B cell (primary cell): ENCODE measurements at regions not wholly inside any gene's neighbourhood (a gene's known extent, or its start where the extent isn't known, plus 50 kb on each side); places are given as distances from the start of the nearest gene placed in this dataset.

Source experiments
- CTCF ChIP-seq: fragments of 200-600 bp; IDR thresholded peaks from one replicate; pipeline ENCODE4 v1.8.0; 2022; ENCODE audit warnings: antibody characterized with exemption, mild to moderate bottlenecking
- EZH2 ChIP-seq: IDR thresholded peaks from 2 replicates; pipeline ENCODE4 v1.6.1; 2012; ENCODE audit warnings: borderline replicate concordance, low read depth, mild to moderate bottlenecking, moderate library complexity, low read length; ENCODE audit not compliant: insufficient read depth, poor library complexity, severe bottlenecking

DNA sequence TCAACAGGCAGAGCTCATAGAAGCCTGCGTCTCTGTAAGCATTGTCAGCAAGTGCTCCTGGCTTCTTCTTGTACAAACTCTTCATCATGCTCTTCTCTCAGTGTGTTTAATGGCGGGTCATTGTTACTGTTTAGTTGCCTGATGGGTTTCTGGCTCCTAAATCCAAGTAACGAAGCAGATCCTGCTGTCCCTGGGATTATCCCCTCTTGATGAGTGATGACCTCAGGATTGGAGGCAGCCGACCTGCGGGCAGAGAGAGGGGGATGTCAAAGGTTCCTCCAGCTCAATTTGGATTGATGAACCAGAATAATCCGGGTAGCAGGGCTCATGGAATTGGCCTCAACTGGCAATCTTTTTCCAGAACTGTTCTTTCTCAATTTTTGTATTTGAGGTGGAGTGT is 66.1 kb upstream of the BARHL2 start:
- no peak for TF ChIP-seq CTCF
- TF ChIP-seq EZH2: no peak
